UCSD-AML1 (cell line): ENCODE measurements at regions not wholly inside any gene's neighbourhood (a gene's known extent, or its start where the extent isn't known, plus 50 kb on each side); places are given as distances from the start of the nearest gene placed in this dataset.

Source experiments
- DNase-seq: peaks from one replicate; lab custom pipeline; 2025; ENCODE audit not compliant: unreplicated experiment; lab: John Stamatoyannopoulos, UW

DNA sequence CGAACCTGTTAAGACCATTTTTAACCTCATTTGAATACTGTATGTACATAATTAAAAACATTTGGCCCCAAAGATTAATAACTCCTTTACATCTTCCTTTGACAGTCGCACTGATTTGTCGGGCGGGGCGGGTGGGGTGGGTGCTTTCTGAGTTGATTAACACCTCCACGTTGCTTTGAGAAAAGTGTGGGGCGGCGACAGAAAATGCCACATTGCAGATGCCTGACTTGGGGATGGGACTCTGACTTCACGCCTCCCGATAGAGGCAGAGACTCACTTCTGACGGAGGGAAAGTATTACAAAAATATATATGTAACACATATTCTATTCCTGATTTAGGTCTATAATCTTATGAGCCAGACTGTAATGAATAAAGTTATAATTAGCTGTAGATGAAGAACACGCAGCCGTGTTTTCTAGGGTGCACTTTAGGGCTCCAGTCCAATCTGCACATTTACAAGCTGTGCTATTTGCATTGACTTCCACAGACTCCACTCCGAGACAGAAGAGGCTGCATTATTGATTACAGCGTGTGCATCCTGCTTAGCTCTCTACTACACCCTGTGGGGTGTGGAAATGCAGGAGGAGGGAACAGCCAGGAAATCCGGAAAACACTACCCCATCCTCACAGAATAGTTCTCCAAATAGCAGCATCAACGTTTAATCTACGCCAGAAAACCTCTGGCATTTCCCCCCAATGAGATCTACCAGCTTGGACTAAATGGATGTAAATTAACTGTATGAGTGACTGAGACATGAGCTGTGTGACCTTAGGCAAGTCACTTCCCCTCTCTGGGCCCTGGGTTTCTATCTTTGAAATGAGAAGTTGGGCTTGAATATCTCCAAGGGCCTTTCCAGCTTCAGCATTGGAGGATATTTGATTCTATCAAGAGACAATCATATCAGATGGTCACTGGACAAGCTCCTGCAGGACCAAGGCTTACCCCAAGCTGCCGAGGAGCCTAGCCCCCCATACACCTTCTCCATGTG is 308.0 kb downstream of the RRAGC start:
- DNase-seq, result no peak

DNA sequence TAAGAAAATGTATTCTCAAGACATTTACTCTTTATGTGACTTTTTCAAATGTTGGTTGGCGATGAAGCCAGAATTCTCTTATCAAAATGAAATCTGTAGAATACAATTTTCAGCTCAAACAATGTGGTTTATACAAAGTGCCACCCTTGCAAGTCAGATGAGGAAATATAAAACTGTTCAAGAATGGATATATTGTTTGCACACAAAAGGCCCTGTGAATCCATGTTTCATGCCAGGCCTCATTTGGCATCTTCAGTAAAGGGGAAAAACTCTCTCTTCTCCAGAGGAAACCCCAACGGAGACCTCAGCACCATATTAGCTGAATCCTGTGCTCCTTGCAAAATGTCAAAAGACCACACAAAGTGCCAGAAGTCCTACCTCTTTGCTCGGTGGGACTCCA is 310.4 kb downstream of the RRAGC start:
- DNase-seq, result no peak

GRCh38 chr1:38547321-38547720 is 312.3 kb downstream of the RRAGC start:
- no peak for DNase-seq

GRCh38 chr1:38546636-38547035 is 312.9 kb downstream of the RRAGC start:
- no peak for DNase-seq

GRCh38 chr1:38541223-38541622 is 318.3 kb downstream of the RRAGC start:
- DNase-seq, result no peak

- no peak for DNase-seq
Observed at GRCh38 chr1:38539931-38540330, 319.6 kb downstream of the RRAGC start.

DNA sequence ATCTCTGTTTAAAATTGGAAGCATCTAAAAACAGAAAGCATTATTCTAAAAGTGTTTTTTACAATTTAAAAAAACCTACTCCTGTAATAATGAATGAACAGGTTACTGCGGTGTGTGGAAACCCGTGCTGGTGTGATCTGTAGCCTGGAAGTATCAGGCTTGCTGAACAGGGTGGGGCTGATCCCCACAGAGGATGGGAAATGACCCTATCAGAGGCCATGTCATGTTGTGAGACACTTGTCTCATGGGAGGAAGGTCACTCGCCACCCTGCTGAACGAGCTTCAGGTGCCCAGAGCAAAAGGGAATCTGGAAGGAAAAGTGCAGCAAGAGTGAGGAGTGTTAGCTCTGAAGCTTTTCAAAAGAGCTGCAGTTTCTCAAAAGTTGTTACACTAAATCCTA is 320.7 kb downstream of the RRAGC start:
- DNase-seq, result no peak

GRCh38 chr1:38536089-38536488 is 323.5 kb downstream of the RRAGC start:
- DNase-seq, result no peak

GRCh38 chr1:38534473-38534823 is 325.1 kb downstream of the RRAGC start:
- DNase-seq, result no peak

GRCh38 chr1:38533772-38534472 is 325.6 kb downstream of the RRAGC start:
- no peak for DNase-seq

DNA sequence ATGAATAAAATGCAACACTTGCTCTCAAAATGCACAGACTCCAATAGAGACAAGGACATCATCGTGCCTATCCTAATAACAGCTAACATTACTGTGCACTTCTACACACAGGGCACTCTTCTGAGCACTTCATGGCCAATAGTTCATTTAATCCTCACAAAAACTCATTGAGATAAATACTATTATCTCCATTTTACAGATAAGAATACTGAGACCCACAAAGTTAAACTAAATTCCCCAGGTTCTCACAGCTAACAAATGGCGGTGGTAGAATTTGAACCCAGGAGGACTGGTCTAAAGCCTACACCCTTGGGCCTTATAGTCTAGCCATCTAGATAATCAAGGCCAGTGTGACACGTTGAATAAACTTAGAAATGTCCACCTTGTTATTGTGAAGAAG is 328.6 kb downstream of the RRAGC start:
- DNase-seq, result no peak

- DNase-seq, result no peak
Observed at GRCh38 chr1:38529946-38530345, 329.6 kb downstream of the RRAGC start.

- DNase-seq, result no peak
Observed at GRCh38 chr1:38529391-38529790, 330.2 kb downstream of the RRAGC start.

- no peak for DNase-seq
Observed at GRCh38 chr1:38528623-38529022, 330.9 kb downstream of the RRAGC start.

DNA sequence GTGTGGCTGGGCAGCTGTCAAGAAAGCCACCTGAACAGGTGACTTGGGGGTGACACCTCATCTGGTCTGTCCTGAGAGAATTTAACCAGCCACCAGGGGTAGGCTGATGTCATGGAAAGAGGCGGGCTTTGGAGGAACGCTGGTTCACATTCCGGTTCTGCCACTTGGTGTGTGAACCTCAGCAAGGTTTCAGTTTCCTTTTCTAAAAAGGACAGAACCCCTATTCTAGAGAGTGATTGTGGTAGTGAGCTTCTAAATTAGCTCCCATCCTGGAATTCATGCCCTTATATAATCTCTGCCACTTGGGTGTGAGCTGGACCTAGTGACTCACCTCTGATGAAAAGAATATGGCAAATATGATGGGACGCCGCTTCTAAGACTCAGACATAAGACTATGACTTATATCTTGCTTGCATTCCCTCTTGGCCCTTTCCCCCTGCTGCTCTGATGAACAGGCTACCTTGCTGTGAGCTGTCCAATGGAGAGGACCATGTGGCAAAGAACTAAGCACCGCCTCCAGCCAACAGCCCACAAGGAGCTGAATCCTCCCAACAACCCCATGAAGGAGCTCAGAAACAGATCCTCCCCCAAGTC is 332.1 kb downstream of the RRAGC start:
- no peak for DNase-seq

DNA sequence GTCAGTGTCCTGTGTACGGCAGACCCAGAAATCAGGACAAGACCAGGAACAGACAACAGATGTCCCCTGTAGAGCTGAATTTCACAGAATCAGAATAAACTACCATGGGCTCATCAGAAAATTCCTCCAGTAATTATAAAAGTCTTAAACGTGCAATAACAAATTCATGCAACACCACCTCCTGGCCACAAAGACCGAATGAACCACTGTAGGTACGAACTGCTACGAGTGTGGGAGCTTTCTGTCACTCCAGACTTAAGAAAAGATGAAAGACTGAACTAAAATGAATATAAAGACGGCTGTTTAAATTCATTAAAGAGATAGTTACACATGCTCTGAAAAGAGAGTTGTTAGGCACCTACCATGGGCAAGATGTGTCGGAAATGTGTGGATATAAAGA is 333.5 kb downstream of the RRAGC start:
- DNase-seq, result no peak

- DNase-seq, result no peak
Observed at GRCh38 chr1:38525343-38526043, 334.1 kb downstream of the RRAGC start.

DNA sequence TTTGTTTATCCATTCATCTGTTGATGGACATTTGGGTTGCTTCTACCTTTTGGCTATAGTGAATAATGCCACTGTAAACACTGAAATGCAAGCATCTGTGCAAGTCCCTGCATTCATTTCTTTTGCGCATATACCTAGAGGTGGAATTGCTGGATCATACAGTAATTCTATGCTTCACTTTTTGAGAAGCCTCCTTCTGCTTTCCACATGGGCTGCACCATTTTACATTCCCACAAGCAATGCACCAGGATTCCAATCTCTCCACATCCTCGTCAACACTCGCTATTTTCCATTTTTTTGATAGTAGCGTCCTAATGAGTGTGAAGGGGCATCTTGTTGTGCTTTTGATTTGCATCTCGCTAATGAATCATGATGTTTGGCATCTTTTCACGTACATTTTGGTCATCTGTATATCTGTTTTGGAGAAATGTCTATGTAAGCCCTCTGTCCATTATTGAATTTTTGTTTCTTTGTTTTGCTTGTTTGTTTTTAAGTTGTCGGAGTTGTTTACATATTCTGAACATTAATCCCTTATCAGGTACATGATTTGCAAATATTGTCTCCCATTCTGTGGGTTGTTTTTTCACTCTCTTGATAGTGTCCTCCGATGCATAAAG is 335.4 kb downstream of the RRAGC start:
- DNase-seq, result no peak

- DNase-seq, result no peak
Observed at GRCh38 chr1:38523568-38523939, 336.0 kb downstream of the RRAGC start.

- DNase-seq, result no peak
Observed at GRCh38 chr1:38522915-38523567, 336.5 kb downstream of the RRAGC start.
